Endothelial cell of umbilical vein (primary cell): ENCODE measurements at regions not wholly inside any gene's neighbourhood (a gene's known extent, or its start where the extent isn't known, plus 50 kb on each side); places are given as distances from the start of the nearest gene placed in this dataset.

Experiments
- CTCF ChIP-seq, 2 donors: IDR thresholded peaks; 1 replicate in 1 of 2; 2 replicates in 1 of 2; pipeline ENCODE4 v1.5.1; 2011; ENCODE audit warnings: low read length in 2 of 2, mild to moderate bottlenecking in 2 of 2, moderate library complexity in 2 of 2, control low read depth in 1 of 2, inconsistent platforms in 1 of 2, low read depth in 1 of 2; ENCODE audit not compliant: insufficient read depth in 1 of 2; ENCODE audit errors: extremely low read depth in 1 of 2
- EZH2 ChIP-seq: IDR thresholded peaks from 2 replicates; pipeline ENCODE4 v1.6.1; 2012; ENCODE audit warnings: borderline replicate concordance, low read depth, mild to moderate bottlenecking, moderate library complexity, low read length, inconsistent platforms; ENCODE audit not compliant: severe bottlenecking
- FOS ChIP-seq: IDR thresholded peaks from 2 replicates; pipeline ENCODE4 v1.6.1; 2011; ENCODE audit warnings: mild to moderate bottlenecking, low read length, moderate library complexity, borderline replicate concordance; ENCODE audit not compliant: insufficient read depth
- JUN ChIP-seq: IDR thresholded peaks from 2 replicates; pipeline ENCODE4 v1.6.1; 2011; ENCODE audit warnings: borderline replicate concordance, low read depth; ENCODE audit not compliant: insufficient read length, insufficient read depth
- POLR2A ChIP-seq: IDR thresholded peaks from 2 replicates; pipeline ENCODE4 v1.6.1; 2012; ENCODE audit warnings: low read depth, mild to moderate bottlenecking, control low read depth, low read length

- no peak for TF ChIP-seq CTCF (IDR thresholded peaks at IDR 0.05; ENCODE audit: extremely low read depth in 1 of 2, insufficient read depth in 1 of 2, low read depth in 1 of 2, low read length in 2 of 2)
- TF ChIP-seq FOS, result no peak
- no peak for TF ChIP-seq EZH2
- no peak for TF ChIP-seq POLR2A
- no peak for TF ChIP-seq JUN
These were observed 603.7 kb upstream of the LUZP2 start for GRCh38 chr11:23893126-23893525.
